K562 (cell line): ENCODE measurements at regions not wholly inside any gene's neighbourhood (a gene's known extent, or its start where the extent isn't known, plus 50 kb on each side); places are given as distances from the start of the nearest gene placed in this dataset.

Experiments
- ATAC-seq: fragments of 200-7000 bp; cut with Tn5 transposase; 3 replicates; pipeline ENCODE4 v1.9.1; 2020; ENCODE audit warnings: moderate library complexity
- BruUV-seq: library from RNA; stranded (reverse); fragments of 400-500 nt; replicated peaks from 2 replicates; lab custom pipeline; 2021; lab: Mats Ljungman, UMichigan
- CTCF ChIA-PET: fragments of 300-600 bp; formaldehyde crosslinking; extraction: SDS; loops from one replicate; lab custom pipeline; 2021; ENCODE audit warnings: low intra/inter-chr PET ratio; lab: Yijun Ruan, JAX
- POLR2A ChIA-PET: fragments of 300-600, 350-650 bp; sonication (Branson Sonifier 250); formaldehyde crosslinking; extraction: SDS; loops from one replicate; lab custom pipeline; 2021; ENCODE audit warnings: antibody characterized with exemption, inconsistent platforms; lab: Yijun Ruan, JAX
- DNase-seq, 4 experiments: peaks; one replicate each; pipeline versions ENCODE4 v3.0.0 to v3.0.0-alpha.2; 2011 to 2018; ENCODE audit warnings: low spot score in 3 of 4, mixed read lengths in 3 of 4; ENCODE audit errors: extremely low read depth in 1 of 4
- FAIRE-seq: peaks from 2 replicates; lab custom pipeline; 2011; peaks lifted over from hg19 to GRCh38; lab: Jason Lieb, UNC
- H2AFZ ChIP-seq: 2 replicates; pipeline ENCODE4 v1.6.0; 2011; ENCODE audit warnings: low read depth, low read length, control low read depth, inconsistent platforms
- H3K27ac ChIP-seq: fragments of 200-600 bp; 3 replicates; pipeline ENCODE4 v1.8.0; 2011; ENCODE audit warnings: low read depth, mild to moderate bottlenecking, control low read depth, inconsistent platforms, low read length, moderate library complexity, mixed read lengths; ENCODE audit errors: extremely low read depth
- H3K27me3 ChIP-seq, 2 experiments: fragments of 300-600 bp in 1 of 2; 2 replicates in 1 of 2; 3 replicates in 1 of 2; pipeline versions ENCODE4 v1.6.0 to v1.8.0; 2011; ENCODE audit warnings: inconsistent platforms in 2 of 2, low read length in 2 of 2, mild to moderate bottlenecking in 1 of 2, mixed read lengths in 1 of 2, moderate library complexity in 1 of 2; ENCODE audit not compliant: control insufficient read depth in 2 of 2, insufficient read depth in 2 of 2
- H3K36me3 ChIP-seq: fragments of 300-600 bp; 3 replicates; pipeline ENCODE4 v1.8.0; 2011; ENCODE audit warnings: mild to moderate bottlenecking, low read length, inconsistent platforms; ENCODE audit not compliant: control insufficient read depth, insufficient read depth
- H3K4me1 ChIP-seq, 2 experiments: fragments of 200-600 bp in 1 of 2; replicated peaks in 1 of 2; 2 replicates in 1 of 2; 3 replicates in 1 of 2; pipeline versions ENCODE4 v1.5.1 to v1.8.0; 2011; ENCODE audit warnings: inconsistent platforms in 2 of 2, low read length in 2 of 2, mild to moderate bottlenecking in 1 of 2, mixed read lengths in 1 of 2, moderate library complexity in 1 of 2; ENCODE audit not compliant: control insufficient read depth in 2 of 2, insufficient read depth in 2 of 2
- H3K4me2 ChIP-seq: 2 replicates; pipeline ENCODE4 v1.6.1; 2011; ENCODE audit warnings: low read length, control low read depth, inconsistent platforms, mixed read lengths; ENCODE audit not compliant: insufficient read depth
- H3K4me3 ChIP-seq: fragments of 200-600 bp; sonication (generic), shearing (Covaris generic); 2 replicates; pipeline ENCODE4 v1.5.1; 2016; ENCODE audit warnings: control low read depth, inconsistent platforms
- H3K79me2 ChIP-seq: fragments of 200-600 bp; 3 replicates; pipeline ENCODE4 v1.8.0; 2011; ENCODE audit warnings: low read length, inconsistent platforms; ENCODE audit not compliant: control insufficient read depth, insufficient read depth
- H3K9ac ChIP-seq, 2 experiments: 2 replicates each; pipeline versions ENCODE4 v1.6.0 to v1.6.1; 2011; ENCODE audit warnings: low read depth in 2 of 2, low read length in 2 of 2, control low read depth in 1 of 2, inconsistent platforms in 1 of 2, mild to moderate bottlenecking in 1 of 2, mixed read lengths in 1 of 2; ENCODE audit not compliant: insufficient read depth in 1 of 2
- H3K9me1 ChIP-seq: one replicate; pipeline ENCODE4 v1.6.0; 2011; ENCODE audit warnings: inconsistent platforms, mild to moderate bottlenecking, low read length, moderate library complexity; ENCODE audit not compliant: control insufficient read depth, insufficient read depth
- H3K9me3 ChIP-seq: replicated peaks from 2 replicates; pipeline ENCODE4 v1.5.1; 2011; ENCODE audit warnings: low read depth, low read length, inconsistent platforms; ENCODE audit not compliant: control insufficient read depth, insufficient read depth
- H4K20me1 ChIP-seq: replicated peaks from 2 replicates; pipeline ENCODE4 v1.6.1; 2011; ENCODE audit warnings: low read length, inconsistent platforms, mixed read lengths; ENCODE audit not compliant: control insufficient read depth, insufficient read depth
- CBX5 ChIP-seq: IDR thresholded peaks from 2 replicates; pipeline ENCODE4 v1.6.1; 2014; ENCODE audit warnings: low read depth, borderline replicate concordance
- ETV1 ChIP-seq: fragments of 450-650 bp; conservative IDR thresholded peaks from 2 replicates; pipeline ENCODE4 v1.6.1; 2016; ENCODE audit warnings: missing genetic modification characterization, control low read depth, low read depth, missing compliant biosample characterization
- ETV6 ChIP-seq, 3 experiments: fragments of 150-350 bp in 1 of 3; sonication (generic) in 1 of 3; formaldehyde crosslinking in 1 of 3; IDR thresholded peaks; 2 replicates each; pipeline versions ENCODE4 v1.6.1 to v1.8.0; 2014 to 2022; ENCODE audit warnings: borderline replicate concordance in 2 of 3, low read depth in 2 of 3, antibody characterized with exemption in 1 of 3, low read length in 1 of 3, mild to moderate bottlenecking in 1 of 3, missing genetic modification reagents in 1 of 3
- FOXP1 ChIP-seq: sonication (generic); formaldehyde crosslinking; IDR thresholded peaks from 2 replicates; pipeline ENCODE4 v1.8.0; 2022; ENCODE audit warnings: mild to moderate bottlenecking, missing genetic modification reagents
- IFI16 ChIP-seq: fragments of 250-450 bp; sonication (Bioruptor Pico); IDR thresholded peaks from 2 replicates; pipeline ENCODE4 v2.1.2; 2022; ENCODE audit warnings: mild to moderate bottlenecking, inconsistent platforms
- MTF1 ChIP-seq: fragments of 250-450 bp; sonication (Bioruptor Pico); IDR thresholded peaks from 2 replicates; pipeline ENCODE4 v1.9.0; 2021; ENCODE audit warnings: moderate library complexity, mild to moderate bottlenecking, inconsistent platforms, borderline replicate concordance
- NR2C2 ChIP-seq, 2 experiments: fragments of 200-800 bp in 1 of 2; sonication (Bioruptor generic) in 1 of 2; sonication (generic) in 1 of 2; formaldehyde crosslinking in 1 of 2; IDR thresholded peaks; 2 replicates each; pipeline versions ENCODE4 v1.6.1 to v1.8.0; 2016 to 2022; ENCODE audit warnings: mild to moderate bottlenecking in 1 of 2, missing compliant biosample characterization in 1 of 2, missing genetic modification characterization in 1 of 2, missing genetic modification reagents in 1 of 2
- SAFB2 ChIP-seq: fragments of 200-400 bp; formaldehyde crosslinking; IDR thresholded peaks from 2 replicates; pipeline ENCODE4 v1.6.1; 2018; ENCODE audit warnings: borderline replicate concordance, low read length, low read depth, moderate library complexity; ENCODE audit not compliant: severe bottlenecking
- TSC22D4 ChIP-seq: fragments of 450-650 bp; IDR thresholded peaks from 2 replicates; pipeline ENCODE4 v1.6.1; 2016; ENCODE audit warnings: missing genetic modification characterization, missing biosample characterization, control low read depth
- WGBS: fragments of 100-300 bp; shearing (Covaris generic); methylation state at CpG from one replicate; pipeline ENCODE4 v1.1.6; 2016; ENCODE audit warnings: low coverage, mixed read lengths; ENCODE audit not compliant: insufficient coverage; ENCODE audit errors: missing lambda C conversion rate; 5-methylcytosine and 5-hydroxymethylcytosine counted together
- in situ Hi-C: fragments of 300-500 bp; cut with MboI; formaldehyde crosslinking; loops from 4 replicates; pipeline ENCODE4 v1.15.0; 2018; ENCODE audit warnings: inconsistent platforms, mixed read lengths
- intact Hi-C: fragments of 100-400 bp; cut with micrococcal nuclease; formaldehyde crosslinking; loops from 2 replicates; pipeline ENCODE4 v1.14.2; 2022
- TF ChIP-seq, protein P1 (sequence below), 2 experiments: fragments of 450-650 bp in 1 of 2; sonication (generic) in 1 of 2; formaldehyde crosslinking in 1 of 2; IDR thresholded peaks; 2 replicates each; pipeline versions ENCODE4 v1.7.1 to v1.9.0; 2016 to 2022; ENCODE audit warnings: inconsistent platforms in 1 of 2, mild to moderate bottlenecking in 1 of 2, missing genetic modification reagents in 1 of 2
- TF ChIP-seq, protein P2 (sequence below): fragments of 200-800 bp; sonication (Bioruptor generic); IDR thresholded peaks from 2 replicates; pipeline ENCODE4 v1.6.1; 2017; ENCODE audit warnings: missing genetic modification characterization, missing compliant biosample characterization

DNA sequence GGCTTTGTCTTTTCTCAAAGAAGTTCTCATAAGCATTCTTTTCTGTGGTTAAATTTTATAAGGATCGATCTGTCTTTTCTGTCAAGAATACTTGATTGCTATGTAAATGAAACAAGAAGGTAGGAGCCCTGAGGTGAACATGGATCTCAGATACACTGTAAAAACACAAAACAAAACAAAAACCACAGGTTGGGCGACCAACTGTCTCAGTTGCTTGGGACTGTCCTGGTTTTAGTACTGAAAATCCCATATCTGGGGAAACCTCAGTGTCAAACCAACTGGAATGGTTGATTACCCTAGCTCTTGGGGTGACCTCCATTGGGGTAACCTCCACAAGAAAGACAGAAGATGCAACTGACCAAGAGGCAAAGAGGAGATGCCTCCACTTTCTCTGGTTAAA lies 55.8 kb upstream of the TMEM178A start:
- H4K20me1 ChIP-seq: no peaks in the 10 kb centered on the region
- FAIRE-seq (no peak), ATAC-seq (no peak), DNase-seq (no peak)
- H3K4me3 ChIP-seq: no peak overlapping the region
- H3K27me3 ChIP-seq: peaks cover 17 to 26% of the 10 kb centered on the region in 2 experiments; a peak in 4 of 5 replicates
- no peaks in the 10 kb centered on the region for H3K4me1 ChIP-seq
- intact Hi-C loops: no loop called here
- no peaks in the 10 kb centered on the region for H3K9me1 ChIP-seq
- no peak overlapping the region for H3K4me2 ChIP-seq
- ChIA-PET CTCF (no interaction called here), POLR2A (no interaction called here)
- no peak overlapping the region for H2AFZ ChIP-seq
- no peaks in the 10 kb centered on the region for H3K79me2 ChIP-seq
- no TSS peak for BruUV-seq
- in situ Hi-C loops: no loop called here
- 2% methylated on average over 2 of the region's 2 CpGs for WGBS
- no peaks in the 10 kb centered on the region for H3K9me3 ChIP-seq
- no peak overlapping the region for H3K9ac ChIP-seq
- no peak overlapping the region for H3K27ac ChIP-seq
- no peaks in the 10 kb centered on the region for H3K36me3 ChIP-seq
- TF ChIP-seq TSC22D4 (tag) (no peak), NR2C2 (CRISPR knock-in tag; IDR thresholded peaks at IDR 0.05) (no peak), NR2C2 (tag; IDR thresholded peaks at IDR 0.05) (no peak), MTF1 (CRISPR knock-in tag) (no peak), IFI16 (CRISPR knock-in tag) (no peak), CBX5 (no peak), ETV1 (tag) (no peak), SAFB2 (no peak), FOXP1 (CRISPR knock-in tag) (no peak), ETV6 (IDR thresholded peaks at IDR 0.05; ENCODE audit: borderline replicate concordance in 1 of 2, low read depth in 2 of 2, low read length in 1 of 2) (no peak), ETV6 (CRISPR knock-in tag; IDR thresholded peaks at IDR 0.05; ENCODE audit: borderline replicate concordance) (no peak)
- TF ChIP-seq, protein P1, sequence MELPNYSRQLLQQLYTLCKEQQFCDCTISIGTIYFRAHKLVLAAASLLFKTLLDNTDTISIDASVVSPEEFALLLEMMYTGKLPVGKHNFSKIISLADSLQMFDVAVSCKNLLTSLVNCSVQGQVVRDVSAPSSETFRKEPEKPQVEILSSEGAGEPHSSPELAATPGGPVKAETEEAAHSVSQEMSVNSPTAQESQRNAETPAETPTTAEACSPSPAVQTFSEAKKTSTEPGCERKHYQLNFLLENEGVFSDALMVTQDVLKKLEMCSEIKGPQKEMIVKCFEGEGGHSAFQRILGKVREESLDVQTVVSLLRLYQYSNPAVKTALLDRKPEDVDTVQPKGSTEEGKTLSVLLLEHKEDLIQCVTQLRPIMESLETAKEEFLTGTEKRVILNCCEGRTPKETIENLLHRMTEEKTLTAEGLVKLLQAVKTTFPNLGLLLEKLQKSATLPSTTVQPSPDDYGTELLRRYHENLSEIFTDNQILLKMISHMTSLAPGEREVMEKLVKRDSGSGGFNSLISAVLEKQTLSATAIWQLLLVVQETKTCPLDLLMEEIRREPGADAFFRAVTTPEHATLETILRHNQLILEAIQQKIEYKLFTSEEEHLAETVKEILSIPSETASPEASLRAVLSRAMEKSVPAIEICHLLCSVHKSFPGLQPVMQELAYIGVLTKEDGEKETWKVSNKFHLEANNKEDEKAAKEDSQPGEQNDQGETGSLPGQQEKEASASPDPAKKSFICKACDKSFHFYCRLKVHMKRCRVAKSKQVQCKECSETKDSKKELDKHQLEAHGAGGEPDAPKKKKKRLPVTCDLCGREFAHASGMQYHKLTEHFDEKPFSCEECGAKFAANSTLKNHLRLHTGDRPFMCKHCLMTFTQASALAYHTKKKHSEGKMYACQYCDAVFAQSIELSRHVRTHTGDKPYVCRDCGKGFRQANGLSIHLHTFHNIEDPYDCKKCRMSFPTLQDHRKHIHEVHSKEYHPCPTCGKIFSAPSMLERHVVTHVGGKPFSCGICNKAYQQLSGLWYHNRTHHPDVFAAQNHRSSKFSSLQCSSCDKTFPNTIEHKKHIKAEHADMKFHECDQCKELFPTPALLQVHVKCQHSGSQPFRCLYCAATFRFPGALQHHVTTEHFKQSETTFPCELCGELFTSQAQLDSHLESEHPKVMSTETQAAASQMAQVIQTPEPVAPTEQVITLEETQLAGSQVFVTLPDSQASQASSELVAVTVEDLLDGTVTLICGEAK (IDR thresholded peaks at IDR 0.05): no peak
- TF ChIP-seq, protein P1 (CRISPR knock-in tag; IDR thresholded peaks at IDR 0.05): no peak
- TF ChIP-seq, protein P2, sequence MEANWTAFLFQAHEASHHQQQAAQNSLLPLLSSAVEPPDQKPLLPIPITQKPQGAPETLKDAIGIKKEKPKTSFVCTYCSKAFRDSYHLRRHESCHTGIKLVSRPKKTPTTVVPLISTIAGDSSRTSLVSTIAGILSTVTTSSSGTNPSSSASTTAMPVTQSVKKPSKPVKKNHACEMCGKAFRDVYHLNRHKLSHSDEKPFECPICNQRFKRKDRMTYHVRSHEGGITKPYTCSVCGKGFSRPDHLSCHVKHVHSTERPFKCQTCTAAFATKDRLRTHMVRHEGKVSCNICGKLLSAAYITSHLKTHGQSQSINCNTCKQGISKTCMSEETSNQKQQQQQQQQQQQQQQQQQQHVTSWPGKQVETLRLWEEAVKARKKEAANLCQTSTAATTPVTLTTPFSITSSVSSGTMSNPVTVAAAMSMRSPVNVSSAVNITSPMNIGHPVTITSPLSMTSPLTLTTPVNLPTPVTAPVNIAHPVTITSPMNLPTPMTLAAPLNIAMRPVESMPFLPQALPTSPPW (CRISPR knock-in tag): no peak
